HEK293T (cell line): ENCODE measurements at regions not wholly inside any gene's neighbourhood (a gene's known extent, or its start where the extent isn't known, plus 50 kb on each side); places are given as distances from the start of the nearest gene placed in this dataset.

Experiments
- BHLHE40 ChIP-seq: fragments of 450-650 bp; IDR thresholded peaks from 2 replicates; pipeline ENCODE4 v1.6.1; 2016; ENCODE audit warnings: mild to moderate bottlenecking, moderate library complexity, borderline replicate concordance
- FOXA1 ChIP-seq: fragments of 450-650 bp; IDR thresholded peaks from 2 replicates; pipeline ENCODE4 v1.6.1; 2016; ENCODE audit warnings: mild to moderate bottlenecking
- FOXM1 ChIP-seq: fragments of 450-650 bp; IDR thresholded peaks from 2 replicates; pipeline ENCODE4 v1.6.1; 2017; ENCODE audit warnings: mild to moderate bottlenecking, borderline replicate concordance
- HDGF ChIP-seq: fragments of 450-650 bp; IDR thresholded peaks from 2 replicates; pipeline ENCODE4 v1.6.1; 2017; ENCODE audit warnings: antibody characterized with exemption, borderline replicate concordance
- SP1 ChIP-seq: fragments of 450-650 bp; IDR thresholded peaks from 2 replicates; pipeline ENCODE4 v1.6.1; 2017
- SUZ12 ChIP-seq: fragments of 450-650 bp; IDR thresholded peaks from 2 replicates; pipeline ENCODE4 v1.6.1; 2016; ENCODE audit warnings: mild to moderate bottlenecking
- TARDBP ChIP-seq: fragments of 450-650 bp; IDR thresholded peaks from 2 replicates; pipeline ENCODE4 v1.6.1; 2016

DNA sequence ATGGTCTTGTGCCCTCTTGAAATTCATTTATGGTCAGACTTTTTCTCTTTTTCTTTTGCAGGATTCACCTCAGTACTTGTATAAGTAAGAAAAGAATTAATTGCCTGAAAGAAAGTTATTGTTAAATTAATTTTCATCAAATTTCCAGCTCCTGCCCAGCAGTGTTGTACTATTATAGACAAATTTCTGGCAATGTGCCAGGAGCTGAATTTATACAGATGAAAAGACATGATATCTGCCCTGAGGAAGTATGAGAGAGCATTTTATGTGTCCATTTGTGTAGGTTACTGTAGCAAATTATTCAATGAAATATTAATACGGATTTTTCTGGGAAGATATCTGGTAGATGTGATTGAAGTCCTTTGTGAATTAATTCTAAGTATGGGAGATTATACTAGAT, 2371.5 kb upstream of the TENM3 start:
- TF ChIP-seq BHLHE40 (no peak), SP1 (no peak), FOXA1 (no peak), FOXM1 (no peak), HDGF (no peak), SUZ12 (no peak), TARDBP (no peak)
